K562 (cell line): ENCODE measurements at regions not wholly inside any gene's neighbourhood (a gene's known extent, or its start where the extent isn't known, plus 50 kb on each side); places are given as distances from the start of the nearest gene placed in this dataset.

Experiments used
- ATAC-seq: fragments of 200-7000 bp; cut with Tn5 transposase; 3 replicates; pipeline ENCODE4 v1.9.1; 2020; ENCODE audit warnings: moderate library complexity
- BruUV-seq: library from RNA; stranded (reverse); fragments of 400-500 nt; replicated peaks from 2 replicates; lab custom pipeline; 2021; lab: Mats Ljungman, UMichigan
- CTCF ChIA-PET: fragments of 300-600 bp; formaldehyde crosslinking; extraction: SDS; loops from one replicate; lab custom pipeline; 2021; ENCODE audit warnings: low intra/inter-chr PET ratio; lab: Yijun Ruan, JAX
- POLR2A ChIA-PET: fragments of 300-600, 350-650 bp; sonication (Branson Sonifier 250); formaldehyde crosslinking; extraction: SDS; loops from one replicate; lab custom pipeline; 2021; ENCODE audit warnings: antibody characterized with exemption, inconsistent platforms; lab: Yijun Ruan, JAX
- DNase-seq, 4 experiments: peaks; one replicate each; pipeline versions ENCODE4 v3.0.0 to v3.0.0-alpha.2; 2011 to 2018; ENCODE audit warnings: low spot score in 3 of 4, mixed read lengths in 3 of 4; ENCODE audit errors: extremely low read depth in 1 of 4
- FAIRE-seq: peaks from 2 replicates; lab custom pipeline; 2011; peaks lifted over from hg19 to GRCh38; lab: Jason Lieb, UNC
- H2AFZ ChIP-seq: 2 replicates; pipeline ENCODE4 v1.6.0; 2011; ENCODE audit warnings: low read depth, low read length, control low read depth, inconsistent platforms
- H3K27ac ChIP-seq: fragments of 200-600 bp; 3 replicates; pipeline ENCODE4 v1.8.0; 2011; ENCODE audit warnings: low read depth, mild to moderate bottlenecking, control low read depth, inconsistent platforms, low read length, moderate library complexity, mixed read lengths; ENCODE audit errors: extremely low read depth
- H3K27me3 ChIP-seq, 2 experiments: fragments of 300-600 bp in 1 of 2; 2 replicates in 1 of 2; 3 replicates in 1 of 2; pipeline versions ENCODE4 v1.6.0 to v1.8.0; 2011; ENCODE audit warnings: inconsistent platforms in 2 of 2, low read length in 2 of 2, mild to moderate bottlenecking in 1 of 2, mixed read lengths in 1 of 2, moderate library complexity in 1 of 2; ENCODE audit not compliant: control insufficient read depth in 2 of 2, insufficient read depth in 2 of 2
- H3K36me3 ChIP-seq: fragments of 300-600 bp; 3 replicates; pipeline ENCODE4 v1.8.0; 2011; ENCODE audit warnings: mild to moderate bottlenecking, low read length, inconsistent platforms; ENCODE audit not compliant: control insufficient read depth, insufficient read depth
- H3K4me1 ChIP-seq, 2 experiments: fragments of 200-600 bp in 1 of 2; replicated peaks in 1 of 2; 2 replicates in 1 of 2; 3 replicates in 1 of 2; pipeline versions ENCODE4 v1.5.1 to v1.8.0; 2011; ENCODE audit warnings: inconsistent platforms in 2 of 2, low read length in 2 of 2, mild to moderate bottlenecking in 1 of 2, mixed read lengths in 1 of 2, moderate library complexity in 1 of 2; ENCODE audit not compliant: control insufficient read depth in 2 of 2, insufficient read depth in 2 of 2
- H3K4me2 ChIP-seq: 2 replicates; pipeline ENCODE4 v1.6.1; 2011; ENCODE audit warnings: low read length, control low read depth, inconsistent platforms, mixed read lengths; ENCODE audit not compliant: insufficient read depth
- H3K4me3 ChIP-seq: fragments of 200-600 bp; sonication (generic), shearing (Covaris generic); 2 replicates; pipeline ENCODE4 v1.5.1; 2016; ENCODE audit warnings: control low read depth, inconsistent platforms
- H3K79me2 ChIP-seq: fragments of 200-600 bp; 3 replicates; pipeline ENCODE4 v1.8.0; 2011; ENCODE audit warnings: low read length, inconsistent platforms; ENCODE audit not compliant: control insufficient read depth, insufficient read depth
- H3K9ac ChIP-seq, 2 experiments: 2 replicates each; pipeline versions ENCODE4 v1.6.0 to v1.6.1; 2011; ENCODE audit warnings: low read depth in 2 of 2, low read length in 2 of 2, control low read depth in 1 of 2, inconsistent platforms in 1 of 2, mild to moderate bottlenecking in 1 of 2, mixed read lengths in 1 of 2; ENCODE audit not compliant: insufficient read depth in 1 of 2
- H3K9me1 ChIP-seq: one replicate; pipeline ENCODE4 v1.6.0; 2011; ENCODE audit warnings: inconsistent platforms, mild to moderate bottlenecking, low read length, moderate library complexity; ENCODE audit not compliant: control insufficient read depth, insufficient read depth
- H3K9me3 ChIP-seq: replicated peaks from 2 replicates; pipeline ENCODE4 v1.5.1; 2011; ENCODE audit warnings: low read depth, low read length, inconsistent platforms; ENCODE audit not compliant: control insufficient read depth, insufficient read depth
- H4K20me1 ChIP-seq: replicated peaks from 2 replicates; pipeline ENCODE4 v1.6.1; 2011; ENCODE audit warnings: low read length, inconsistent platforms, mixed read lengths; ENCODE audit not compliant: control insufficient read depth, insufficient read depth
- HNRNPK ChIP-seq: fragments of 200-400 bp; formaldehyde crosslinking; IDR thresholded peaks from one replicate; pipeline ENCODE4 v1.6.1; 2018; ENCODE audit warnings: mild to moderate bottlenecking, low read depth, low read length; ENCODE audit not compliant: poor library complexity, severe bottlenecking
- RAD21 ChIP-seq, 2 experiments: fragments of 250-450 bp in 1 of 2; fragments of 450-650 bp in 1 of 2; sonication (Bioruptor Pico) in 1 of 2; formaldehyde crosslinking in 1 of 2; IDR thresholded peaks in 1 of 2; conservative IDR thresholded peaks in 1 of 2; 2 replicates each; pipeline versions ENCODE4 v1.4.0 to v1.8.0; 2020 to 2022; ENCODE audit warnings: mild to moderate bottlenecking in 2 of 2, moderate library complexity in 1 of 2
- YY1 ChIP-seq, 3 experiments: IDR thresholded peaks; 2 replicates each; pipeline ENCODE4 v1.6.1; 2011; ENCODE audit warnings: low read length in 2 of 3, mild to moderate bottlenecking in 2 of 3, moderate library complexity in 2 of 3, borderline replicate concordance in 1 of 3, control low read depth in 1 of 3, low read depth in 1 of 3; ENCODE audit not compliant: insufficient read depth in 3 of 3, insufficient replicate concordance in 2 of 3, control insufficient read depth in 1 of 3, insufficient read length in 1 of 3; ENCODE audit errors: extremely low read depth in 1 of 3
- ZNF717 ChIP-seq: fragments of 250-450 bp; sonication (Bioruptor Pico); IDR thresholded peaks from 2 replicates; pipeline ENCODE4 v1.5.0; 2021
- WGBS: fragments of 100-300 bp; shearing (Covaris generic); methylation state at CpG from one replicate; pipeline ENCODE4 v1.1.6; 2016; ENCODE audit warnings: low coverage, mixed read lengths; ENCODE audit not compliant: insufficient coverage; ENCODE audit errors: missing lambda C conversion rate; 5-methylcytosine and 5-hydroxymethylcytosine counted together
- in situ Hi-C: fragments of 300-500 bp; cut with MboI; formaldehyde crosslinking; loops from 4 replicates; pipeline ENCODE4 v1.15.0; 2018; ENCODE audit warnings: inconsistent platforms, mixed read lengths
- intact Hi-C: fragments of 100-400 bp; cut with micrococcal nuclease; formaldehyde crosslinking; loops from 2 replicates; pipeline ENCODE4 v1.14.2; 2022
- TF ChIP-seq, protein P1 (sequence below), 3 experiments: IDR thresholded peaks in 2 of 3; conservative IDR thresholded peaks in 1 of 3; 2 replicates each; pipeline ENCODE4 v1.5.1; 2011 to 2012; ENCODE audit warnings: low read length in 3 of 3, mild to moderate bottlenecking in 3 of 3, control low read depth in 2 of 3, improper control_type of control experiment in 1 of 3, inconsistent platforms in 1 of 3, low read depth in 1 of 3, mixed read lengths in 1 of 3, moderate library complexity in 1 of 3; ENCODE audit not compliant: insufficient read depth in 2 of 3
- TF ChIP-seq, protein P2 (sequence below): fragments of 450-650 bp; IDR thresholded peaks from 2 replicates; pipeline ENCODE4 v1.6.1; 2016; ENCODE audit warnings: borderline replicate concordance

DNA sequence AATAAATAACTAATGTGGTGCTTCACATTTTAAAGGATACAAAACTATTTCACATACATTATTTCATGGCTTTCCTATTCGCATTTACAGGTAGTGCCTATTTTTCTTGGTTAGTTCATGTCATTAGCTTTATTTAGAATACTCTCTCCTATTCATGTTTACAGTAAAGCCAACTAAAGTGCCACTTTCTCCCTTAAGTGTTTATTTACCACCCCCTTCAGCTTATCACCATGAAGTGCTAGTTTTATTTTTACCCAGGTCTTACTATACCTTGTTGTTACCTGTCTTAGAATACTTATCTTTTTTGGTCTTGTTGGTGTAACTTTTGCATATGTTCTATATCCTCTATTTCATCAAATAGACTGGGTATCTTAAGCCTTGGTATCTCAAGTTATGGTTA is 715.2 kb upstream of the TENM4 start:
- POLR2A ChIA-PET, result no interaction called here
- intact Hi-C loops, result no loop called here
- in situ Hi-C loops, result loop anchor here (10.0 kb wide), 1 partner anchor 1501 kb away; no protein-coding TSS in a partner anchor

DNA sequence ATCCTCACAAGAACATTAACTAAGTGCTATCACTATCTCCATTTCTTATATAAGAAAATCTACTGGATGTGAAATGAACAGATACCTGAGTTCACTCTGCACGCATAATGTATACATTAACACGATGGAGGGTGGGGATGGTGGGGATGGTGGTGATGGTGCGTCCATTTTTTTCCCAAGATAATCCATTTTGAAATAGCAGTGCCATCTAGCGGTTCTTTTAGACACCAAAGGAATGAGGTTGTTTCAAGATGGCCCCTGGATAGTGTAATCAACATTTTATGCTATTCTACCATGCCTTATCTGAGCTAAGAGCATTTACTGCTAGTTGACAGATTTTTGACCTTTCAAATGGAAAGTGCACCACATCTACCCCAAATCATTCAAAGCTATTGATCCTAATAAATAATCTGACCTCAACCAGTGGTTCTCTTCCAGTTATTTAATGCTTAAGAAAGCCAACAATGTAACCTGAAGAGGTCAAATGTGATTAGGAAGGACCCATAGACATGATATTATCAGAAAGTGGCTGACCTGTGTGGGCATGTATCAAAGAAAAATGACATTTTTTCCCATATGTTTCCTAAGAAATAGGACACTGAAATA is 714.7 kb upstream of the TENM4 start:
- H3K27me3 ChIP-seq, result no peaks in the 10 kb centered on the region
- H4K20me1 ChIP-seq, result no peaks in the 10 kb centered on the region
- H3K4me1 ChIP-seq, result no peaks in the 10 kb centered on the region
- no peaks in the 10 kb centered on the region for H3K9me3 ChIP-seq
- H3K36me3 ChIP-seq, result no peaks in the 10 kb centered on the region
- WGBS, result 2% methylated on average over 4 of the region's 4 CpGs
- intact Hi-C loops (no loop called here), in situ Hi-C loops (loop anchor here (10.0 kb wide), 1 partner anchor 1501 kb away; no protein-coding TSS in a partner anchor)
- FAIRE-seq, result no peak
- ATAC-seq, result no peak
- H2AFZ ChIP-seq, result no peak overlapping the region
- no peaks in the 10 kb centered on the region for H3K9me1 ChIP-seq
- no peak overlapping the region for H3K4me2 ChIP-seq
- no TSS peak for BruUV-seq
- H3K4me3 ChIP-seq, result no peak overlapping the region
- H3K27ac ChIP-seq, result no peak overlapping the region
- TF ChIP-seq YY1 (IDR thresholded peaks at IDR 0.05; ENCODE audit: borderline replicate concordance in 1 of 3, control insufficient read depth in 1 of 3, extremely low read depth in 1 of 3, insufficient read depth in 3 of 3, insufficient read length in 1 of 3, insufficient replicate concordance in 2 of 3, low read depth in 1 of 3, low read length in 2 of 3) (peak in 1 of 3 experiments; percentile 27), HNRNPK (no peak), RAD21 (CRISPR knock-in tag; conservative IDR thresholded peaks at IDR 0.05 in 1 of 2, IDR thresholded peaks at IDR 0.05 in 1 of 2) (peak in 1 of 2 experiments; percentile 22; a peak in 2 of 4 replicates)
- TF ChIP-seq, protein P1, sequence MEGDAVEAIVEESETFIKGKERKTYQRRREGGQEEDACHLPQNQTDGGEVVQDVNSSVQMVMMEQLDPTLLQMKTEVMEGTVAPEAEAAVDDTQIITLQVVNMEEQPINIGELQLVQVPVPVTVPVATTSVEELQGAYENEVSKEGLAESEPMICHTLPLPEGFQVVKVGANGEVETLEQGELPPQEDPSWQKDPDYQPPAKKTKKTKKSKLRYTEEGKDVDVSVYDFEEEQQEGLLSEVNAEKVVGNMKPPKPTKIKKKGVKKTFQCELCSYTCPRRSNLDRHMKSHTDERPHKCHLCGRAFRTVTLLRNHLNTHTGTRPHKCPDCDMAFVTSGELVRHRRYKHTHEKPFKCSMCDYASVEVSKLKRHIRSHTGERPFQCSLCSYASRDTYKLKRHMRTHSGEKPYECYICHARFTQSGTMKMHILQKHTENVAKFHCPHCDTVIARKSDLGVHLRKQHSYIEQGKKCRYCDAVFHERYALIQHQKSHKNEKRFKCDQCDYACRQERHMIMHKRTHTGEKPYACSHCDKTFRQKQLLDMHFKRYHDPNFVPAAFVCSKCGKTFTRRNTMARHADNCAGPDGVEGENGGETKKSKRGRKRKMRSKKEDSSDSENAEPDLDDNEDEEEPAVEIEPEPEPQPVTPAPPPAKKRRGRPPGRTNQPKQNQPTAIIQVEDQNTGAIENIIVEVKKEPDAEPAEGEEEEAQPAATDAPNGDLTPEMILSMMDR (IDR thresholded peaks at IDR 0.05 in 2 of 3, conservative IDR thresholded peaks at IDR 0.05 in 1 of 3; ENCODE audit: insufficient read depth in 2 of 3, low read depth in 1 of 3, low read length in 3 of 3), result peak in 2 of 3 experiments; percentile 25 to 37; a peak in 2 of 6 replicates
- CTCF ChIA-PET, result no interaction called here
- H3K9ac ChIP-seq, result no peak overlapping the region
- POLR2A ChIA-PET, result no interaction called here
- H3K79me2 ChIP-seq, result no peaks in the 10 kb centered on the region
- DNase-seq, result peak; percentile 5 to 31 (median 19)

More for the DNA sequence above, 715.2 kb upstream of the TENM4 start:
- Histone ChIP-seq H3K9ac (no peak overlapping the region), H4K20me1 (no peaks in the 10 kb centered on the region), H3K27ac (no peak overlapping the region), H3K4me2 (no peak overlapping the region), H3K4me3 (no peak overlapping the region), H3K27me3 (no peaks in the 10 kb centered on the region), H3K79me2 (no peaks in the 10 kb centered on the region), H3K9me3 (no peaks in the 10 kb centered on the region), H2AFZ (no peak overlapping the region), H3K36me3 (no peaks in the 10 kb centered on the region), H3K4me1 (no peaks in the 10 kb centered on the region), H3K9me1 (no peaks in the 10 kb centered on the region)
- WGBS, result 0% methylated on average over 1 of the region's 1 CpG
- no TSS peak for BruUV-seq
- FAIRE-seq (no peak), ATAC-seq (no peak), DNase-seq (no peak)
- CTCF ChIA-PET, result no interaction called here
- TF ChIP-seq, protein P2, sequence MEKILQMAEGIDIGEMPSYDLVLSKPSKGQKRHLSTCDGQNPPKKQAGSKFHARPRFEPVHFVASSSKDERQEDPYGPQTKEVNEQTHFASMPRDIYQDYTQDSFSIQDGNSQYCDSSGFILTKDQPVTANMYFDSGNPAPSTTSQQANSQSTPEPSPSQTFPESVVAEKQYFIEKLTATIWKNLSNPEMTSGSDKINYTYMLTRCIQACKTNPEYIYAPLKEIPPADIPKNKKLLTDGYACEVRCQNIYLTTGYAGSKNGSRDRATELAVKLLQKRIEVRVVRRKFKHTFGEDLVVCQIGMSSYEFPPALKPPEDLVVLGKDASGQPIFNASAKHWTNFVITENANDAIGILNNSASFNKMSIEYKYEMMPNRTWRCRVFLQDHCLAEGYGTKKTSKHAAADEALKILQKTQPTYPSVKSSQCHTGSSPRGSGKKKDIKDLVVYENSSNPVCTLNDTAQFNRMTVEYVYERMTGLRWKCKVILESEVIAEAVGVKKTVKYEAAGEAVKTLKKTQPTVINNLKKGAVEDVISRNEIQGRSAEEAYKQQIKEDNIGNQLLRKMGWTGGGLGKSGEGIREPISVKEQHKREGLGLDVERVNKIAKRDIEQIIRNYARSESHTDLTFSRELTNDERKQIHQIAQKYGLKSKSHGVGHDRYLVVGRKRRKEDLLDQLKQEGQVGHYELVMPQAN, result no peak
- no peak for TF ChIP-seq ZNF717 (CRISPR knock-in tag)
